SIG-M5 treated with dmso at 0.1 percent for 504 hours (cell line): ENCODE measurements at regions not wholly inside any gene's neighbourhood (a gene's known extent, or its start where the extent isn't known, plus 50 kb on each side); places are given as distances from the start of the nearest gene placed in this dataset.
A peak's percentile ranks its signal among the peaks of the same experiment; 100 is the strongest.

ENCODE experiments used
- DNase-seq: peaks from one replicate; lab custom pipeline; 2025; ENCODE audit not compliant: unreplicated experiment; lab: John Stamatoyannopoulos, UW

GRCh38 chr6:14364370-14364769 lies 246.8 kb downstream of the CD83 start:
- DNase-seq: no peak

GRCh38 chr6:14365393-14365792 lies 247.8 kb downstream of the CD83 start:
- no peak for DNase-seq

GRCh38 chr6:14366315-14366714 lies 248.7 kb downstream of the CD83 start:
- no peak for DNase-seq

GRCh38 chr6:14366872-14367271 lies 249.3 kb downstream of the CD83 start:
- no peak for DNase-seq

GRCh38 chr6:14367296-14367695 lies 249.7 kb downstream of the CD83 start:
- DNase-seq: no peak

- DNase-seq: no peak
These were observed 252.1 kb downstream of the CD83 start for GRCh38 chr6:14369717-14370116.

- peak; percentile 70 for DNase-seq
These were observed 254.0 kb downstream of the CD83 start for GRCh38 chr6:14371530-14371929.

- no peak for DNase-seq
These were observed 255.3 kb downstream of the CD83 start for GRCh38 chr6:14372734-14373489.

GRCh38 chr6:14373648-14374437 lies 256.3 kb downstream of the CD83 start:
- no peak for DNase-seq

GRCh38 chr6:14375930-14376329 lies 258.4 kb downstream of the CD83 start:
- DNase-seq: peak; percentile 24

GRCh38 chr6:14379568-14379967 lies 262.0 kb downstream of the CD83 start:
- DNase-seq: no peak

- DNase-seq: no peak
These were observed 262.7 kb downstream of the CD83 start for GRCh38 chr6:14380086-14380820.

- no peak for DNase-seq
These were observed 263.6 kb downstream of the CD83 start for GRCh38 chr6:14380901-14381828.

GRCh38 chr6:14381829-14382677 lies 264.5 kb downstream of the CD83 start:
- DNase-seq: no peak

GRCh38 chr6:14382678-14383236 lies 265.2 kb downstream of the CD83 start:
- DNase-seq: no peak

- DNase-seq: peak; percentile 31
These were observed 266.0 kb downstream of the CD83 start for GRCh38 chr6:14383393-14384174.

GRCh38 chr6:14384175-14384949 lies 266.8 kb downstream of the CD83 start:
- no peak for DNase-seq

GRCh38 chr6:14386263-14386662 lies 268.7 kb downstream of the CD83 start:
- DNase-seq: no peak
